GM19372 (cell line): ENCODE measurements at regions not wholly inside any gene's neighbourhood (a gene's known extent, or its start where the extent isn't known, plus 50 kb on each side); places are given as distances from the start of the nearest gene placed in this dataset.
"Not testable (repeated sequence)": the region's sequence is repeated elsewhere in the genome, so short reads cannot be mapped to it uniquely, and the experiment has no call there.

Experiments used
- ATAC-seq: cut with Tn5 transposase; IDR thresholded peaks from one replicate; pipeline ENCODE4 v1.9.1; 2021; ENCODE audit warnings: mild to moderate bottlenecking, low read depth, moderate library complexity; ENCODE audit not compliant: unreplicated experiment

DNA sequence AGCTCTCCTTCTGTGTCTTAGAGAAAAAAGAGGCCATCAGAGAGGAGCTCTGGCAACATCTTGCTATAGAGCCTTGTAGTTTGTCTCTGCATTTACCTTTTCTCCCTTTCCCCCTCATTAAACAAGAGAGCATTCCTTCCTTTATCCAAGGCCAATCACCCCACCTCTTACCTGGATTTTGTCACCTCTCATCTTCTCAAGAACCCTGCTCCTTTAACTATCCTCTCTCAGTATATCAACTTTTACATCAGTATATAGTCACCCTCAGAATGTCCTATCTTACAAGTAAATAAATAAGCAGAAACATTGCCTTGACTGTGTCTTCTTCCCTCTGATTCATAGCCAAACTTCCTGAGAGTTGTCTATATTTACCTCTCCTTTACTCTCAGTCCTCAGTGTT, 105.0 kb upstream of the SLC38A2 start:
- no peak for ATAC-seq

GRCh38 chr12:46475972-46476645, 103.5 kb upstream of the SLC38A2 start:
- ATAC-seq: no peak

GRCh38 chr12:46474385-46474784, 101.8 kb upstream of the SLC38A2 start:
- ATAC-seq: not testable (repeated sequence)

DNA sequence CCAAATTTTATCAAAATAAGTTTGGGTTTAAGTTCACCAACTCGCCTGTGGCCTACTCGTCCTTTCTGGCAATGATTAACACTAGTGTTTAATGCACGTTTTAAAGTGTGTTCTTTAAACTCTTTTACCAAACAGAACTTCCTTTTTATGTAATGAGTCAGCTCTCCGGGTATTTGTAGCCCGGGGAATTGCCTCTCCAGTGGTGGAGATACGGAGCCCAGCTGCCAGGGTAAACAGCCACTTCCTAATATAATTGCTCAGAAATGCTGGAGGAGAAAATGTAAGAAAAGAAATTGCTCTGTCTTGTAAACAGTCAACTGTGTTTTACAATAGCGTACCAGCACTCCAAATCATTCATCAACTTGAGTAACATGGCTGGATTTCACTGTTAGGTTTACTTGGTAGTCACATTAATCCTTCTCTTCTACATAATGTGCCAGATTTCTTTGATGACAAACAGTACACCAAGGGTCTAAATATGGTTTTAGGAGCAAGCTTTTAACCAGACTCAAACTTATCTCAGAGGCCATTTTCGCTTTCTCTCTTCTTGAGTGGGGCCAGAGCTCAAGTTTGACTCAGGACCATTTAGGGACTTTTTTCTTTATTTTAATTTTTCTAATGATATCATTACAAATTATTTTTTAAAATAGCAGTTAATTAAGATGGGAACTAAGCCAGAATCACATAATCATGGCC, 101.2 kb upstream of the SLC38A2 start:
- peak; percentile 55 for ATAC-seq

DNA sequence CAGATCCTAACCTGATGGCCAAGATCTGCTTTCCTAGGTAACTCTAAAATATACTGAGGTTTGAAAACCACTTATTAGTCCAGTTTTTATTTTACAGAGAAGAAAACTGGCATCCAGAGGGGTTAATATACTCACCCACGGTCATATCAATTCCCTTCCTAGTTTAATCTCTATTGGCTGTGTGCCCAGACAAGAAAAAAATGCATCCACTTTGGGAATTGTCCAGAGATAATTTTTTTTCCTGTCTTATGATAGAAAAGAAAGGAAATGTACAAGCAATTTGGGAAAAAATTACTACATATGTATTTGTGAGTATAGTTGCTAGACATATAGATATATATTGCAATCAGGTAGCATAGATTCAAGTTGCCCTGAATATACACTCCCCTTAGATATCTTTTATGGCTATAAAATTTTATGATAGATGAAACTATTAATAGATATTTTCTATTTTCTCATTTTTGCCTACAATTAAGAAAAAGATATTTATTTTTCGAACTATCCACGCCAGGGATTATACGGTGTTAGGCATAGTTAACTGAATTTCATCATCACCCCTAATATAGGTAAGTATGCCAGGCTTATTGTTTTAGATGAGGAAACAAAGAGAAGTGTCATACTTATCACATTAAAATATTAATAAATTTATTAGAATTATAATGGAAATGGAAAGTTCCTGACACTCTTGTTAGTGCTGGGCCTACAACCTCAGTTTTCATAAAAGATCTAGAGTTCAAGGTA, 100.5 kb upstream of the SLC38A2 start:
- ATAC-seq: no peak

GRCh38 chr12:46472144-46472705, 99.7 kb upstream of the SLC38A2 start:
- no peak for ATAC-seq

- ATAC-seq: no peak
Measured at GRCh38 chr12:46471404-46471803, 98.8 kb upstream of the SLC38A2 start.

DNA sequence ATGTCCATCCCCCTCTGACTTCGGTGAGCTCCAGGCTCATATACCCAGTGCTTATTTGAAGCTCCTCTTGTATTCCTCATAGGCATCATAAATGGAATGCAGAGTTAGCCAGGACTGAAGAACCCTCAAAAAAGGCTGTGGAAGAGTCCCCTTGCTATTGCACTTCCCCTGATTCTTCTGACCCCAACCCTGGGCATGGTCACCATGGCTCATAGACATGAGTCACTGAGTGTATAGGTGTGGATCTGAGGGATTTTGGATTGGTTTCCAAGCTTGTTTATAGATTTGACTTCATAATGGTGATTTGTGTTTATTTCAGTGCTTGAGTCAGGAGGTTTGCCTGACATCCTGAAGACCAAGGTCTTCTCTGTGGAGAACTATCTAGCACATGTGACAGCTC, 98.4 kb upstream of the SLC38A2 start:
- ATAC-seq: no peak

DNA sequence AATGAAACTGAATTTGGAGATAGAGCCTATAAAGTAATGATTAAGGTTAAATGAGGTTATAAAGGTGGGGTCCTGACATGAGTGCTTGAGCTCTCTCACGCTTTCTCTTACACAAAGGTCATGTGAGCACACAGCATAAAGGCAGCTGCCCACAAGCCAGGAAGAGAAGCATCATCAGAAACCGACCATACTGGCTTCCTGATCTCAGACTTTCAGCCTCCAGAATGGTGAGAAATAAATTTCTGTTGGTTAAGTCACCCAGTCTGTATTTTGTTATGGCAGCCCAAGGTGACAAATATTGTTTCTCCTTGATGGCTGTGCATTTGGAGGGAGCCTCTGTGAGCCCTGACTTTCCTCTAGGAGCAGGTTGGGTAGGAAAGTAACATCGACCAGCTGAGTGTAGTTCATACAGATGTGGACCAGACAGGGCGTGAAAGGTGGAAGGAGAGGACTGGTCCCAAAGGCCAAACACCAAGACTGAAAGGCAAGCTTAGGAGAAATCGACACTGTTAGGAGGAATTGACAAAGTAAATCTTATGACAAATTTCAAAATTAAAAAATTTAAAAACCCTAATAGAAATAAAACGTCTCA, 97.6 kb upstream of the SLC38A2 start:
- ATAC-seq: no peak

GRCh38 chr12:46468813-46469212, 96.2 kb upstream of the SLC38A2 start:
- ATAC-seq: no peak

DNA sequence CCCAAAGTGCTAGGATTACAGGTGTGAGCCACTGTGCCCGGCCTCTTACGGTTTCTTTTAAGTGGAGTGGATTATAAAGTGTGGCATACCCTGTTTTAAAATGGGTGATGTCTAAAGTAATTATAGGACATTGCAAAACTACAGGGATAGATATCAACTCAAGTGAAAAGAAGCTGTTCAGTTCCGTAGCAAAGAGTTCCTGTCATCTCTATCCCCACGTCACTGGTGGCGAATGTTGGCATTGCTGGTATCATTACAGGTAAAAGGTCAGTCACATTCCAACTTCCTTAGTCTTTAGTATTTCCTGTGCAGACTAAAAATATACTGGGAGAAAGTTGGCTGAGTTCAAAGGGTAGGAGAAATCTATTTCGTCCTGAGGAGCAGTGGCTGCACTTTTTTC, 95.6 kb upstream of the SLC38A2 start:
- ATAC-seq: no peak

DNA sequence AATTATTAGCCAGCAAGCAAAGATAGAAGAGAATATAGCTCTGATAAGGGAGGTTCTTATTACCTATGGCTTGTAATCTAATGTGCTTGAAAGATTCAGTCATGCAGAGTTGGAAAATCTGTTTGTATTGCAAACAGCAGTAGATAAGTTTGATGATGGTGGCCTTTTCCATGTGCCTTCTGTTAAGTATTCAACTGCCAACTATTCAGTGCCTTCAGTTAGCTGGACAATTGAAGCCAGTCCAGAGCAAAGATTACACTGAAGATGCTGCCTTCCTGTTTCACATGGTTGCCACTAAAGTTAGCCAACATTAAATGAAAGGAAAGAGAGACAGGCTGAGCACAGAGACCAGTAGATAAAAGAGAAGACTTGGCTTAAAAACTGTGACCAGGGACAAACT, 92.7 kb upstream of the SLC38A2 start:
- ATAC-seq: no peak

GRCh38 chr12:46464863-46465262, 92.3 kb upstream of the SLC38A2 start:
- no peak for ATAC-seq

DNA sequence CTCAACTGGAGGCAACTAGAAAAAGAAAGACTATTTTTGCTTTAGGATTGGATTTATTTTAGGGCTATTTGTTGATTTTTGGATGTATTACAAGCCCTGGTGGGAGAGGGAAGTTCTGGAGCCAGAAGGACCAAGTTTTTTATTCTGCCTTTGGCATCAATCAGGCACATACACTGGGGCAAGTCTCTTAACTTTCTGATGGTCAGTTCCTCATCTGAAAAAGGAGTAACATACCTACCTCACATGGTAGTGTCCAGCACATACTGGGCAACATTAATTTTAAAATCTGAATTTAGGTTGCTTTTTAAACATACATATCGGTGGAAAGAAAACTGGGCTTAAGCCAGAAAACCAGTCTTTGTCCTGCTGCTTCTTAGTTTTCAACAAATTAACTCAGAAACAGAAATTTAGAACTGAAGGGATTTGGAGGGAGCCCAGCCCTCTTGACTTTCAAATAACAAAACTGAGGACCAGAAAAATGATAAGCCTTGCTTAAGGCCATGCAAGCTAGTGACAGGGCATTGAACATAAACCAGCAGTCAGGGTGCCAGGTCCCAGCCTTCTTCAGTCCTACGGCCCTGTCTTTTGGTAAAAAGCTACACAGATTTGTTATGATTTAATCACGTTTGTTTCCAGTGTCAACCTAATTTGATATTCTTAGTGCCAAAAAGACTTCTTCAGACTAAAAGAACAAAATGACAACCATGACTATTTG, 90.2 kb upstream of the SLC38A2 start:
- ATAC-seq: no peak

DNA sequence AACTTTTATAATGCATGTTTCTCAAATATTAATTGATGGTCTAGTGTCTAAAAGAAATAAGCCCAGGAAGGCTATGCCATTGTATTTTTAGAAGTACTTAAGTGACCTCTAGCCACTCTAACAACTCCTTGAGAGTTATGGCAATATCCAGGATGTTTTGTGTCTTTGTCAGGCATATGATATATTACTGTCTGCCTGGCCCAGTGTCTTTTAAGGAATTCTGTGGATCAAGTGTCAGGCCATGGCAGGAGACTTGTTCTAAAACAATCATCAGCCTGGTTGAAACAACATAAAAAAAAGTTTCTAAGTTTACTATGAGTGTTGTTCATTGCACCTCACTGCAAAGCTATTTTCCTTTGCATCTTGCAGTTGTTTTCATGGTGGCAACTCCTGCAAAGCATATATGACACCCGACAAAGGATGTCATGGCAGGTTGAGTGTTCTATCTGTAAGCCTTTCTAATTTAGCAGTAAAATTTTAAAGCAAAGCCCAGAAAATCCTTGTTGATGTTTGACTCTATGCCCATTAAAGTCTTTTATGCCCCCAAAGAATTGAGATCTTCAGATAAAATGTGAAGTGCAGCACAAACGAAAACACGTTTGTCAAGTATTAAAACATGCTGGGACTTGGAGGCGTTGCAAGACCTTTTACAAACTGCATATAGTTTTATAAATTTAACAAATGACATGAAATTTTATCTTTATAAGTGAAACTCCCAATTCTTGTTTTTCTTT, 89.5 kb upstream of the SLC38A2 start:
- no peak for ATAC-seq

DNA sequence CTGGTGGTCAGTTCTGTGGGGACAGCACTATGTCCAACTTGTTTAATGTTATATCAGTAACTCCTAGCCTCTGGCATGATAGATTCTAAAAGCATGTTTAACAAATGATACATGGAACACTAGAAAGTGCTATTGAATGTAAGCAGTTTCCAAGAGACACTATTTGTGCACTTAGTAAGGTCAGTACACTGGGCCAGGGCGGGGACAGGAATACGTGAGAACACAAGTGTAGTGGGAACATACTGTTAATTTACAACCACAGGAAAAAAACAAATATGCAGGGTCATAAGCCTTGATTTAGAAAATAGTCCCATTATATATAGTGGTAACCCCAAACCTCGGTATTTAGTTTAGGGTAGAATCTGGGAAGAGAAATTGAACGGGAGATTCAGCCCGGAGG, 88.9 kb upstream of the SLC38A2 start:
- ATAC-seq: no peak

- ATAC-seq: no peak
Measured at GRCh38 chr12:46460682-46461210, 88.2 kb upstream of the SLC38A2 start.

- no peak for ATAC-seq
Measured at GRCh38 chr12:46459861-46460545, 87.4 kb upstream of the SLC38A2 start.

- no peak for ATAC-seq
Measured at GRCh38 chr12:46459111-46459510, 86.5 kb upstream of the SLC38A2 start.
